ENCODE measurements at regions not wholly inside any gene's neighbourhood (a gene's known extent, or its start where the extent isn't known, plus 50 kb on each side); places are given as distances from the start of the nearest gene placed in this dataset.

DNA sequence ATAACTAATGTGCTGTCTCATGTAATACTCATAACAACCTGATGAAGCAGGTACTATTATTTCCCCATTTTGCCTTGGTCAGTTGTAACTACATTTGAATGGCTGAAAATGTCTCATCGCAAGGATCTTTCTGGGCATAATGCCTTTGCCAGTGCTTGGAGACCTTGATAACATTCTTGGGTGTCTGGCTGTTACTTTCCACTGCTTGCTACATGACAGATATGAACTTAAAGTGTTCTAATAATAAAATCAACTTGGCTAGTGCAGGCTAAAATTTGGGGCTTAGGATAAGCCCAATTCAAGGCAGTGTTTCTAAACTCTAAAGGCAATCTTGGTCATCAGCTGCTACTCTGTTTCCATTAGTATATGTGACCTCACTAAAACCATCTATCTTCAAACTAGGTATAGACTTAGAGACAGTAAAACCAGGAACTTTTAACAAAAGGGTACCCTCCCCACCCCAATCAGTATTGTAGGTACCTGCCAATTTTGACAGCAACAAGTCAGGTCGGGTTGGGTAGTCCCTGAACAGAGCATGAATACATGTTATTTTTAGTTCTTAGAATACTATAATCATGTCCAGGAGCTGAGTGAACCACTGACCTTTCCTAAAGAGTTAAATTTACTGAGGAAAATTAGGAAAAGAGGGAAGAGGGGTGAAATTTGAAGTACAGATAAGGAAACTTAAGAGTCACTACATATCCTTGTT, 68.2 kb upstream of the AHR start:
- TF ChIP-seq CTCF (IDR thresholded peaks at IDR 0.05) (no peak), EZH2 (IDR thresholded peaks at IDR 0.05; ENCODE audit: borderline replicate concordance, insufficient read depth, low read depth, low read length, poor library complexity, severe bottlenecking) (no peak)

All from B cell (primary cell).